GM12891 (cell line): ENCODE measurements at regions not wholly inside any gene's neighbourhood (a gene's known extent, or its start where the extent isn't known, plus 50 kb on each side); places are given as distances from the start of the nearest gene placed in this dataset.

Experiments used
- PAX5 ChIP-seq: IDR thresholded peaks from 2 replicates; pipeline ENCODE4 v1.6.1; 2011; ENCODE audit warnings: low read length, moderate library complexity, mild to moderate bottlenecking; ENCODE audit not compliant: insufficient read depth, severe bottlenecking
- POLR2A ChIP-seq: IDR thresholded peaks from 2 replicates; pipeline ENCODE4 v1.6.1; 2011; ENCODE audit warnings: low read depth, low read length, control low read depth
- POLR2AphosphoS5 ChIP-seq: IDR thresholded peaks from 2 replicates; pipeline ENCODE4 v1.6.1; 2011; ENCODE audit warnings: low read depth, low read length, control low read depth
- SPI1 ChIP-seq: IDR thresholded peaks from 2 replicates; pipeline ENCODE4 v1.6.1; 2011; ENCODE audit warnings: low read depth, low read length, control low read depth
- TAF1 ChIP-seq: IDR thresholded peaks from 2 replicates; pipeline ENCODE4 v1.6.1; 2011; ENCODE audit warnings: low read depth, low read length, control low read depth

- TF ChIP-seq TAF1 (no peak), POLR2AphosphoS5 (no peak), POLR2A (no peak), SPI1 (no peak), PAX5 (no peak)
These were observed 190.1 kb downstream of the KLF5 start for GRCh38 chr13:73248711-73249580.
